GM10266 (cell line): ENCODE measurements at regions not wholly inside any gene's neighbourhood (a gene's known extent, or its start where the extent isn't known, plus 50 kb on each side); places are given as distances from the start of the nearest gene placed in this dataset.
"Not testable (repeated sequence)": the region's sequence is repeated elsewhere in the genome, so short reads cannot be mapped to it uniquely, and the experiment has no call there.

Experiments
- DNase-seq: peaks from one replicate; pipeline ENCODE4 v3.0.0; 2012; ENCODE audit errors: extremely low spot score
- CTCF ChIP-seq: IDR thresholded peaks from 2 replicates; pipeline ENCODE4 v1.5.1; 2012; ENCODE audit warnings: mild to moderate bottlenecking, low read depth; ENCODE audit not compliant: control insufficient read depth, insufficient read depth; ENCODE audit errors: missing control alignments

- no peak for TF ChIP-seq CTCF
- no peak for DNase-seq
These were observed 277.0 kb upstream of the HNRNPA3 start for GRCh38 chr2:176935543-176936102.

- TF ChIP-seq CTCF = no peak
- no peak for DNase-seq
These were observed 276.2 kb upstream of the HNRNPA3 start for GRCh38 chr2:176936410-176936809.

- DNase-seq = no peak
These were observed 267.6 kb upstream of the HNRNPA3 start for GRCh38 chr2:176944998-176945397.

GRCh38 chr2:176947754-176948153 lies 264.8 kb upstream of the HNRNPA3 start:
- no peak for TF ChIP-seq CTCF

More at GRCh38 chr2:176944998-176945397, 267.6 kb upstream of the HNRNPA3 start:
- TF ChIP-seq CTCF = no peak

GRCh38 chr2:176951218-176951617 lies 261.4 kb upstream of the HNRNPA3 start:
- DNase-seq = not testable (repeated sequence)

More at GRCh38 chr2:176947754-176948153, 264.8 kb upstream of the HNRNPA3 start:
- no peak for DNase-seq

- no peak for TF ChIP-seq CTCF
- no peak for DNase-seq
These were observed 255.8 kb upstream of the HNRNPA3 start for GRCh38 chr2:176956791-176957190.

GRCh38 chr2:176959614-176960013 lies 253.0 kb upstream of the HNRNPA3 start:
- no peak for TF ChIP-seq CTCF
- DNase-seq = no peak

- no peak for DNase-seq
- no peak for TF ChIP-seq CTCF
These were observed 252.5 kb upstream of the HNRNPA3 start for GRCh38 chr2:176960061-176960460.
